ENCODE measurements at regions not wholly inside any gene's neighbourhood (a gene's known extent, or its start where the extent isn't known, plus 50 kb on each side); places are given as distances from the start of the nearest gene placed in this dataset.

- TF ChIP-seq CTCF (IDR thresholded peaks at IDR 0.05; ENCODE audit: insufficient read depth, low read length, poor library complexity, severe bottlenecking) (no peak), EZH2phosphoT487 (conservative IDR thresholded peaks at IDR 0.05; ENCODE audit: low read length) (no peak)
Observed at GRCh38 chr9:19699756-19700155, 89.1 kb downstream of the SLC24A2 start.

Measured in SU-DHL-6 (cell line).